Aorta (tissue), 5 donors: ENCODE measurements at regions not wholly inside any gene's neighbourhood (a gene's known extent, or its start where the extent isn't known, plus 50 kb on each side); places are given as distances from the start of the nearest gene placed in this dataset.

Source experiments
- ATAC-seq: fragments of 200-7000 bp; cut with Tn5 transposase; one replicate; pipeline ENCODE4 v1.9.1; 2022; ENCODE audit warnings: moderate library complexity; ENCODE audit not compliant: low FRiP score
- DNase-seq, 2 donors: peaks; one replicate each; pipeline ENCODE4 v3.0.0-alpha.2; 2020
- H3K27ac ChIP-seq, 2 donors: one replicate each; pipeline ENCODE4 v1.5.1; 2013; ENCODE audit warnings: low read length in 2 of 2, mild to moderate bottlenecking in 2 of 2, moderate library complexity in 2 of 2, control low read depth in 1 of 2, inconsistent platforms in 1 of 2, low read depth in 1 of 2
- H3K27me3 ChIP-seq, 2 donors: one replicate each; pipeline ENCODE4 v1.6.1; 2013; ENCODE audit warnings: control low read depth in 1 of 2, low read length in 1 of 2, mild to moderate bottlenecking in 1 of 2, moderate library complexity in 1 of 2; ENCODE audit not compliant: insufficient read depth in 2 of 2, control insufficient read depth in 1 of 2
- H3K36me3 ChIP-seq, 2 donors: one replicate each; pipeline ENCODE4 v1.6.1; 2013; ENCODE audit warnings: control low read depth in 1 of 2, low read length in 1 of 2, mild to moderate bottlenecking in 1 of 2; ENCODE audit not compliant: insufficient read depth in 2 of 2, control insufficient read depth in 1 of 2
- H3K4me1 ChIP-seq, 2 donors: one replicate each; pipeline ENCODE4 v1.6.1; 2013; ENCODE audit warnings: low read length in 2 of 2, control low read depth in 1 of 2, mild to moderate bottlenecking in 1 of 2, moderate library complexity in 1 of 2; ENCODE audit not compliant: insufficient read depth in 2 of 2, control insufficient read depth in 1 of 2
- H3K4me3 ChIP-seq, 2 donors: one replicate each; pipeline ENCODE4 v1.5.1; 2013; ENCODE audit warnings: low read length in 2 of 2, control low read depth in 1 of 2, mild to moderate bottlenecking in 1 of 2
- H3K9me3 ChIP-seq: one replicate; pipeline ENCODE4 v1.6.1; 2013; ENCODE audit warnings: mild to moderate bottlenecking, low read length; ENCODE audit not compliant: control insufficient read depth
- WGBS, 2 donors: extraction: QIAGEN DNeasy Blood & Tissue Kit; methylation state at CpG; one replicate each; pipeline ENCODE4 v1.1.7; 2013; 5-methylcytosine and 5-hydroxymethylcytosine counted together
- intact Hi-C, 2 donors: fragments of 100-400 bp; cut with DNase I; formaldehyde crosslinking; loops; one replicate each; pipeline versions ENCODE4 v1.14.2 to v1.15.0; 2022
- donor health status: healthy with polysubstance abuse.
- donor health status: Bipolar disorder and iron deficiency.
- donor health status: DM: no; HTN: no; CAD: no.
- donor health status: DM: no; HTN: no; CAD: no.
- donor health status: DM: yes; HTN: yes; CAD: no.

- Histone ChIP-seq H3K9me3 (no peaks in the 10 kb centered on the region), H3K4me1 (no peaks in the 10 kb centered on the region), H3K27me3 (no peaks in the 10 kb centered on the region), H3K4me3 (no peak overlapping the region), H3K36me3 (no peaks in the 10 kb centered on the region), H3K27ac (no peak overlapping the region)
- intact Hi-C loops, result no loop called here
- ATAC-seq (no peak), DNase-seq (no peak)
- 97 to 99% methylated on average over 2 of the region's 2 CpGs for WGBS, 2 donors
These were observed 153.0 kb downstream of the UXS1 start for GRCh38 chr2:106041150-106041549.

- no peaks in the 10 kb centered on the region for H3K36me3 ChIP-seq
- intact Hi-C loops, result no loop called here
- ATAC-seq, result no peak
- H3K4me3 ChIP-seq, result no peak overlapping the region
- no peaks in the 10 kb centered on the region for H3K9me3 ChIP-seq
- no peak overlapping the region for H3K27ac ChIP-seq
- H3K27me3 ChIP-seq, result no peaks in the 10 kb centered on the region
- WGBS, 2 donors, result 70 to 78% methylated on average over 4 of the region's 4 CpGs
- H3K4me1 ChIP-seq, result no peaks in the 10 kb centered on the region
- DNase-seq, result no peak
These were observed 154.3 kb downstream of the UXS1 start for GRCh38 chr2:106039634-106040315.

- H3K9me3 ChIP-seq, result no peaks in the 10 kb centered on the region
- DNase-seq (no peak), ATAC-seq (no peak)
- H3K36me3 ChIP-seq, result no peaks in the 10 kb centered on the region
- WGBS, 2 donors, result 72 to 77% methylated on average over 12 of the region's 12 CpGs
- no peak overlapping the region for H3K27ac ChIP-seq
- no peaks in the 10 kb centered on the region for H3K4me1 ChIP-seq
- H3K4me3 ChIP-seq, result no peak overlapping the region
- intact Hi-C loops, result no loop called here
- no peaks in the 10 kb centered on the region for H3K27me3 ChIP-seq
These were observed 155.3 kb downstream of the UXS1 start for GRCh38 chr2:106038601-106039375.

- Histone ChIP-seq H3K36me3 (no peaks in the 10 kb centered on the region), H3K27ac (no peak overlapping the region), H3K4me3 (no peak overlapping the region), H3K4me1 (no peaks in the 10 kb centered on the region), H3K27me3 (no peaks in the 10 kb centered on the region), H3K9me3 (no peaks in the 10 kb centered on the region)
- WGBS, 2 donors, result 95% methylated on average over 6 of the region's 6 CpGs
- DNase-seq (no peak), ATAC-seq (no peak)
- intact Hi-C loops, result no loop called here
These were observed 156.2 kb downstream of the UXS1 start for GRCh38 chr2:106037932-106038331.

- Histone ChIP-seq H3K9me3 (no peaks in the 10 kb centered on the region), H3K4me3 (no peak overlapping the region), H3K4me1 (no peaks in the 10 kb centered on the region), H3K27ac (no peak overlapping the region), H3K36me3 (no peaks in the 10 kb centered on the region), H3K27me3 (no peaks in the 10 kb centered on the region)
- intact Hi-C loops, result no loop called here
- ATAC-seq, result no peak
- no peak for DNase-seq
- 51 to 96% methylated on average over 1 of the region's 1 CpG for WGBS, 2 donors
These were observed 156.8 kb downstream of the UXS1 start for GRCh38 chr2:106037262-106037661.

- Histone ChIP-seq H3K27ac (no peak overlapping the region), H3K9me3 (no peaks in the 10 kb centered on the region), H3K36me3 (no peaks in the 10 kb centered on the region), H3K27me3 (no peaks in the 10 kb centered on the region), H3K4me3 (no peak overlapping the region), H3K4me1 (no peaks in the 10 kb centered on the region)
- WGBS, 2 donors, result 83% methylated on average over 3 of the region's 3 CpGs
- no peak for DNase-seq
- intact Hi-C loops, result no loop called here
- no peak for ATAC-seq
These were observed 159.8 kb downstream of the UXS1 start for GRCh38 chr2:106034325-106034724.

- Histone ChIP-seq H3K4me1 (no peaks in the 10 kb centered on the region), H3K27me3 (no peaks in the 10 kb centered on the region), H3K27ac (no peak overlapping the region), H3K4me3 (no peak overlapping the region), H3K36me3 (no peaks in the 10 kb centered on the region), H3K9me3 (no peaks in the 10 kb centered on the region)
- intact Hi-C loops, result no loop called here
- ATAC-seq, result no peak
- DNase-seq, result no peak
- WGBS, 2 donors, result 80 to 82% methylated on average over 4 of the region's 4 CpGs
These were observed 161.4 kb downstream of the UXS1 start for GRCh38 chr2:106032676-106033075.

GRCh38 chr2:106030287-106031268 is 163.5 kb downstream of the UXS1 start:
- WGBS, 2 donors, result 15 to 17% methylated on average over 14 of the region's 14 CpGs
- intact Hi-C loops, result no loop called here
- no peak overlapping the region for H3K4me3 ChIP-seq

More at GRCh38 chr2:106030287-106031268, 163.5 kb downstream of the UXS1 start:
- peak overlapping the region in 1 of 2 donors; percentile 12 for H3K27ac ChIP-seq
- ATAC-seq (peak; percentile 71), DNase-seq (no peak)
- H3K36me3 ChIP-seq, result no peaks in the 10 kb centered on the region
- H3K27me3 ChIP-seq, result no peaks in the 10 kb centered on the region
- H3K9me3 ChIP-seq, result no peaks in the 10 kb centered on the region
- no peaks in the 10 kb centered on the region for H3K4me1 ChIP-seq
